BE2C (cell line): ENCODE measurements at regions not wholly inside any gene's neighbourhood (a gene's known extent, or its start where the extent isn't known, plus 50 kb on each side); places are given as distances from the start of the nearest gene placed in this dataset.

Experiments used
- DNase-seq: peaks from one replicate; pipeline ENCODE4 v3.0.0-alpha.2; 2020
- H3K27me3 ChIP-seq: fragments of 250-450 bp; sonication (Bioruptor Pico); 2 replicates; pipeline ENCODE4 v1.5.1; 2020; ENCODE audit warnings: mild to moderate bottlenecking
- H3K36me3 ChIP-seq: fragments of 250-450 bp; sonication (Bioruptor Pico); 2 replicates; pipeline ENCODE4 v1.5.1; 2020; ENCODE audit warnings: mild to moderate bottlenecking
- H3K4me1 ChIP-seq: fragments of 250-450 bp; sonication (Bioruptor Pico); 2 replicates; pipeline ENCODE4 v1.5.1; 2020
- H3K4me3 ChIP-seq: 2 replicates; pipeline ENCODE4 v1.5.1; 2011; ENCODE audit warnings: low read depth, low read length
- H3K9me3 ChIP-seq: fragments of 250-450 bp; sonication (Bioruptor Pico); 2 replicates; pipeline ENCODE4 v1.5.1; 2020
- TF ChIP-seq, protein P1 (sequence below): IDR thresholded peaks from 2 replicates; pipeline ENCODE4 v1.5.1; 2012; ENCODE audit warnings: mild to moderate bottlenecking, low read depth, low read length

- H3K27me3 ChIP-seq, result no peaks in the 10 kb centered on the region
- TF ChIP-seq, protein P1, sequence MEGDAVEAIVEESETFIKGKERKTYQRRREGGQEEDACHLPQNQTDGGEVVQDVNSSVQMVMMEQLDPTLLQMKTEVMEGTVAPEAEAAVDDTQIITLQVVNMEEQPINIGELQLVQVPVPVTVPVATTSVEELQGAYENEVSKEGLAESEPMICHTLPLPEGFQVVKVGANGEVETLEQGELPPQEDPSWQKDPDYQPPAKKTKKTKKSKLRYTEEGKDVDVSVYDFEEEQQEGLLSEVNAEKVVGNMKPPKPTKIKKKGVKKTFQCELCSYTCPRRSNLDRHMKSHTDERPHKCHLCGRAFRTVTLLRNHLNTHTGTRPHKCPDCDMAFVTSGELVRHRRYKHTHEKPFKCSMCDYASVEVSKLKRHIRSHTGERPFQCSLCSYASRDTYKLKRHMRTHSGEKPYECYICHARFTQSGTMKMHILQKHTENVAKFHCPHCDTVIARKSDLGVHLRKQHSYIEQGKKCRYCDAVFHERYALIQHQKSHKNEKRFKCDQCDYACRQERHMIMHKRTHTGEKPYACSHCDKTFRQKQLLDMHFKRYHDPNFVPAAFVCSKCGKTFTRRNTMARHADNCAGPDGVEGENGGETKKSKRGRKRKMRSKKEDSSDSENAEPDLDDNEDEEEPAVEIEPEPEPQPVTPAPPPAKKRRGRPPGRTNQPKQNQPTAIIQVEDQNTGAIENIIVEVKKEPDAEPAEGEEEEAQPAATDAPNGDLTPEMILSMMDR, result no peak
Observed at GRCh38 chr10:113458451-113458850, 94.4 kb upstream of the HABP2 start.

GRCh38 chr10:113458944-113459343 is 93.9 kb upstream of the HABP2 start:
- DNase-seq, result no peak
- H3K4me1 ChIP-seq, result peaks cover 9% of the 10 kb centered on the region
- TF ChIP-seq, protein P1, result no peak
- H3K9me3 ChIP-seq, result no peaks in the 10 kb centered on the region
- H3K27me3 ChIP-seq, result no peaks in the 10 kb centered on the region
- H3K36me3 ChIP-seq, result no peaks in the 10 kb centered on the region
- no peak overlapping the region for H3K4me3 ChIP-seq

More at GRCh38 chr10:113458451-113458850, 94.4 kb upstream of the HABP2 start:
- no peak for DNase-seq
- peaks cover 4% of the 10 kb centered on the region for H3K4me1 ChIP-seq
- H3K9me3 ChIP-seq, result no peaks in the 10 kb centered on the region
- H3K4me3 ChIP-seq, result no peak overlapping the region
- no peaks in the 10 kb centered on the region for H3K36me3 ChIP-seq

DNA sequence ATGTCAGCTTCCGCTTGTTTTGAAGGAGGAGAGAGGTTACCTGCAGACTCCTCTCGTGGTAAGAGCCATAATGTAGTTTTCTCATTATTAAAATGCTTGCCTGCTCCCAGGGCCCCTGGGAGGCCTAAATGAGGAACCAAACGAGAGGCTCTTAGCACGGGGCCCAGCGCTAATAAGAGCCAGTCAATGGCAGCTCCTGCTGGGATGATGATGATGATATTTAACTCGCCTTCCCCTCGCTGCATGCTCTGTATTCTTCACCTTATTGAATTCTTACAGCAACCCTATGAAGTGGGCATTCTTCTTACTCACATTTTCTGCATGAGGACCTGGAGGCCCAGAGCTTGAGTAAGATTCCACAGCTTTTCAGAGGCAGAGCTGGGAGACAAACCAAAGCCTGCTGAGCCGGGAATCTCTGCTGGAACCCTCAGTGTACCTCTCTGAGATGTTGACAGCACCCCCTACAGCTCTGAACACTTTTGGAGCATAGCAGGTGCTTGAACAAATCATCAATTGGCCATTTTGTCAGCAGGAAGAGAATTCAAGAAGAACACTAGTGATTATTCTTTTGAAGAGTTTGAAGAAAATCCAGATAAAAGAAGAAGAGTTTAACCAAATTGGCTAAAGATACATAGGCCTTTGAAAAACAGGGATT is 93.1 kb upstream of the HABP2 start:
- TF ChIP-seq, protein P1, result no peak
- no peaks in the 10 kb centered on the region for H3K9me3 ChIP-seq
- H3K4me1 ChIP-seq, result peaks cover 11% of the 10 kb centered on the region
- H3K27me3 ChIP-seq, result no peaks in the 10 kb centered on the region
- no peak overlapping the region for H3K4me3 ChIP-seq
- H3K36me3 ChIP-seq, result no peaks in the 10 kb centered on the region
- DNase-seq, result no peak

DNA sequence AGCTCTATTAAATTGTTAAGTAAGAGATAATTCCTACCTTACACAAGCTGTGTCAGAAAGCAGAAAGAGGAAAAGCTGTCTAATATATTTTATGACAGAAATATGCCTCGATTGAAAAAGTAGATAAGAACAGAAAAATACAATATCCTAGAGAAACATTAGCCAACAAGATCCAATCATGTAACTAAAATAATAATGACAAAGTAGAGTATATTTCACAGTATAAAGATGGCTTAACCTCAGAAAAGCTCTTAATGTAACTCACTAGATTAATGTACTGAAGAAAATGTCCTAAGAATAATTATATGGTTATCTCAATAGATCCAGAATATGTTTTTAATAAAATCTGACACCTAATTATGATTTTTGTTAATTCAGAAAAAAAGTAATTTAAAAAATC is 89.8 kb upstream of the HABP2 start:
- Histone ChIP-seq H3K4me3 (no peak overlapping the region), H3K27me3 (no peaks in the 10 kb centered on the region), H3K9me3 (no peaks in the 10 kb centered on the region), H3K4me1 (peaks cover 11% of the 10 kb centered on the region), H3K36me3 (no peaks in the 10 kb centered on the region)
- no peak for DNase-seq
- TF ChIP-seq, protein P1, result no peak

- Histone ChIP-seq H3K9me3 (no peaks in the 10 kb centered on the region), H3K27me3 (no peaks in the 10 kb centered on the region), H3K4me3 (no peak overlapping the region), H3K4me1 (peaks cover 11% of the 10 kb centered on the region), H3K36me3 (no peaks in the 10 kb centered on the region)
- peak; percentile 13 for DNase-seq
- TF ChIP-seq, protein P1, result no peak
Observed at GRCh38 chr10:113463777-113464176, 89.1 kb upstream of the HABP2 start.

GRCh38 chr10:113469796-113470195 is 83.1 kb upstream of the HABP2 start:
- Histone ChIP-seq H3K4me1 (no peaks in the 10 kb centered on the region), H3K4me3 (no peak overlapping the region), H3K36me3 (no peaks in the 10 kb centered on the region), H3K27me3 (no peaks in the 10 kb centered on the region), H3K9me3 (no peaks in the 10 kb centered on the region)
- no peak for DNase-seq
- TF ChIP-seq, protein P1, result no peak
